GM11168 (cell line): ENCODE measurements at regions not wholly inside any gene's neighbourhood (a gene's known extent, or its start where the extent isn't known, plus 50 kb on each side); places are given as distances from the start of the nearest gene placed in this dataset.

Source experiments
- in situ Hi-C: fragments of 300-500 bp; cut with MboI; formaldehyde crosslinking; loops from one replicate; pipeline ENCODE4 v1.12.0; 2022; ENCODE audit warnings: low sequenced_read_pairs; ENCODE audit not compliant: unreplicated experiment

- in situ Hi-C loops, result no loop called here
Measured at GRCh38 chr6:104621396-104621795, 238.3 kb downstream of the HACE1 start.

GRCh38 chr6:104617591-104617990 is 242.1 kb downstream of the HACE1 start:
- in situ Hi-C loops, result no loop called here

- in situ Hi-C loops, result no loop called here
Measured at GRCh38 chr6:104614394-104614793, 245.3 kb downstream of the HACE1 start.

- in situ Hi-C loops, result no loop called here
Measured at GRCh38 chr6:104613416-104614001, 246.2 kb downstream of the HACE1 start.

- in situ Hi-C loops, result no loop called here
Measured at GRCh38 chr6:104612541-104612940, 247.2 kb downstream of the HACE1 start.

- in situ Hi-C loops, result no loop called here
Measured at GRCh38 chr6:104608101-104608500, 251.6 kb downstream of the HACE1 start.

- in situ Hi-C loops, result no loop called here
Measured at GRCh38 chr6:104607501-104607900, 252.2 kb downstream of the HACE1 start.

GRCh38 chr6:104606361-104606760 is 253.4 kb downstream of the HACE1 start:
- in situ Hi-C loops, result no loop called here

GRCh38 chr6:104604685-104605084 is 255.0 kb downstream of the HACE1 start:
- in situ Hi-C loops, result no loop called here

- in situ Hi-C loops, result no loop called here
Measured at GRCh38 chr6:104603108-104603745, 256.5 kb downstream of the HACE1 start.

GRCh38 chr6:104601721-104602120 is 258.0 kb downstream of the HACE1 start:
- in situ Hi-C loops, result no loop called here

- in situ Hi-C loops, result no loop called here
Measured at GRCh38 chr6:104601131-104601651, 258.5 kb downstream of the HACE1 start.

GRCh38 chr6:104600639-104600931 is 259.1 kb downstream of the HACE1 start:
- in situ Hi-C loops, result no loop called here

- in situ Hi-C loops, result no loop called here
Measured at GRCh38 chr6:104599821-104600638, 259.7 kb downstream of the HACE1 start.

- in situ Hi-C loops, result no loop called here
Measured at GRCh38 chr6:104597541-104598050, 262.1 kb downstream of the HACE1 start.

- in situ Hi-C loops, result no loop called here
Measured at GRCh38 chr6:104596091-104596490, 263.6 kb downstream of the HACE1 start.

- in situ Hi-C loops, result no loop called here
Measured at GRCh38 chr6:104595311-104595820, 264.4 kb downstream of the HACE1 start.

- in situ Hi-C loops, result no loop called here
Measured at GRCh38 chr6:104591573-104592334, 268.0 kb downstream of the HACE1 start.

GRCh38 chr6:104589940-104590339 is 269.8 kb downstream of the HACE1 start:
- in situ Hi-C loops, result no loop called here

GRCh38 chr6:104585646-104586045 is 274.1 kb downstream of the HACE1 start:
- in situ Hi-C loops, result no loop called here
